ENCODE measurements at regions not wholly inside any gene's neighbourhood (a gene's known extent, or its start where the extent isn't known, plus 50 kb on each side); places are given as distances from the start of the nearest gene placed in this dataset.

- FAIRE-seq (no peak), DNase-seq (ENCODE audit: insufficient read length) (no peak)
- TF ChIP-seq TAF1 (IDR thresholded peaks at IDR 0.05; ENCODE audit: borderline replicate concordance, low read depth, low read length) (no peak), POLR2A (IDR thresholded peaks at IDR 0.05; ENCODE audit: low read depth, low read length) (no peak), POLR2AphosphoS5 (IDR thresholded peaks at IDR 0.05; ENCODE audit: low read depth, low read length) (no peak)
These were observed 207.7 kb upstream of the MID1 start for GRCh38 chrX:10828036-10828435.

GRCh38 chrX:10828640-10829039 lies 208.3 kb upstream of the MID1 start:
- TF ChIP-seq POLR2AphosphoS5 (IDR thresholded peaks at IDR 0.05; ENCODE audit: low read depth, low read length), result no peak
- no peak for TF ChIP-seq POLR2A (IDR thresholded peaks at IDR 0.05; ENCODE audit: low read depth, low read length)
- TF ChIP-seq TAF1 (IDR thresholded peaks at IDR 0.05; ENCODE audit: borderline replicate concordance, low read depth, low read length), result no peak
- DNase-seq (ENCODE audit: insufficient read length), result no peak
- no peak for FAIRE-seq

GRCh38 chrX:10831716-10832502 lies 211.5 kb upstream of the MID1 start:
- TF ChIP-seq TAF1 (IDR thresholded peaks at IDR 0.05; ENCODE audit: borderline replicate concordance, low read depth, low read length) (no peak), POLR2AphosphoS5 (IDR thresholded peaks at IDR 0.05; ENCODE audit: low read depth, low read length) (no peak), POLR2A (IDR thresholded peaks at IDR 0.05; ENCODE audit: low read depth, low read length) (no peak)
- no peak for FAIRE-seq
- DNase-seq (ENCODE audit: insufficient read length), result no peak

- FAIRE-seq (no peak), DNase-seq (ENCODE audit: insufficient read length) (no peak)
- TF ChIP-seq TAF1 (IDR thresholded peaks at IDR 0.05; ENCODE audit: borderline replicate concordance, low read depth, low read length) (no peak), POLR2AphosphoS5 (IDR thresholded peaks at IDR 0.05; ENCODE audit: low read depth, low read length) (no peak), POLR2A (IDR thresholded peaks at IDR 0.05; ENCODE audit: low read depth, low read length) (no peak)
These were observed 213.1 kb upstream of the MID1 start for GRCh38 chrX:10833299-10834169.

- no peak for DNase-seq (ENCODE audit: insufficient read length)
- peak; percentile 42 for FAIRE-seq
- TF ChIP-seq POLR2A (IDR thresholded peaks at IDR 0.05; ENCODE audit: low read depth, low read length), result no peak
- TF ChIP-seq POLR2AphosphoS5 (IDR thresholded peaks at IDR 0.05; ENCODE audit: low read depth, low read length), result no peak
- no peak for TF ChIP-seq TAF1 (IDR thresholded peaks at IDR 0.05; ENCODE audit: borderline replicate concordance, low read depth, low read length)
These were observed 221.2 kb upstream of the MID1 start for GRCh38 chrX:10841579-10841978.

- TF ChIP-seq POLR2A (IDR thresholded peaks at IDR 0.05; ENCODE audit: low read depth, low read length) (no peak), POLR2AphosphoS5 (IDR thresholded peaks at IDR 0.05; ENCODE audit: low read depth, low read length) (no peak), TAF1 (IDR thresholded peaks at IDR 0.05; ENCODE audit: borderline replicate concordance, low read depth, low read length) (no peak)
- FAIRE-seq (no peak), DNase-seq (ENCODE audit: insufficient read length) (no peak)
These were observed 222.3 kb upstream of the MID1 start for GRCh38 chrX:10842646-10843045.

- DNase-seq (ENCODE audit: insufficient read length) (no peak), FAIRE-seq (no peak)
- TF ChIP-seq POLR2AphosphoS5 (IDR thresholded peaks at IDR 0.05; ENCODE audit: low read depth, low read length) (no peak), TAF1 (IDR thresholded peaks at IDR 0.05; ENCODE audit: borderline replicate concordance, low read depth, low read length) (no peak), POLR2A (IDR thresholded peaks at IDR 0.05; ENCODE audit: low read depth, low read length) (no peak)
These were observed 226.9 kb upstream of the MID1 start for GRCh38 chrX:10847333-10847732.

GRCh38 chrX:10851809-10852208 lies 231.4 kb upstream of the MID1 start:
- DNase-seq (ENCODE audit: insufficient read length), result no peak
- TF ChIP-seq POLR2A (IDR thresholded peaks at IDR 0.05; ENCODE audit: low read depth, low read length) (no peak), TAF1 (IDR thresholded peaks at IDR 0.05; ENCODE audit: borderline replicate concordance, low read depth, low read length) (no peak), POLR2AphosphoS5 (IDR thresholded peaks at IDR 0.05; ENCODE audit: low read depth, low read length) (no peak)
- no peak for FAIRE-seq

- FAIRE-seq, result no peak
- DNase-seq (ENCODE audit: insufficient read length), result no peak
- TF ChIP-seq POLR2A (IDR thresholded peaks at IDR 0.05; ENCODE audit: low read depth, low read length), result no peak
- no peak for TF ChIP-seq TAF1 (IDR thresholded peaks at IDR 0.05; ENCODE audit: borderline replicate concordance, low read depth, low read length)
- no peak for TF ChIP-seq POLR2AphosphoS5 (IDR thresholded peaks at IDR 0.05; ENCODE audit: low read depth, low read length)
These were observed 234.2 kb upstream of the MID1 start for GRCh38 chrX:10854594-10854993.

GRCh38 chrX:10855845-10856244 lies 235.5 kb upstream of the MID1 start:
- no peak for FAIRE-seq
- no peak for DNase-seq (ENCODE audit: insufficient read length)
- TF ChIP-seq POLR2AphosphoS5 (IDR thresholded peaks at IDR 0.05; ENCODE audit: low read depth, low read length) (no peak), POLR2A (IDR thresholded peaks at IDR 0.05; ENCODE audit: low read depth, low read length) (no peak), TAF1 (IDR thresholded peaks at IDR 0.05; ENCODE audit: borderline replicate concordance, low read depth, low read length) (no peak)

GRCh38 chrX:10856797-10857196 lies 236.4 kb upstream of the MID1 start:
- no peak for TF ChIP-seq POLR2A (IDR thresholded peaks at IDR 0.05; ENCODE audit: low read depth, low read length)
- no peak for TF ChIP-seq TAF1 (IDR thresholded peaks at IDR 0.05; ENCODE audit: borderline replicate concordance, low read depth, low read length)
- TF ChIP-seq POLR2AphosphoS5 (IDR thresholded peaks at IDR 0.05; ENCODE audit: low read depth, low read length), result no peak
- no peak for DNase-seq (ENCODE audit: insufficient read length)
- no peak for FAIRE-seq
